GM18907 (cell line): ENCODE measurements at regions not wholly inside any gene's neighbourhood (a gene's known extent, or its start where the extent isn't known, plus 50 kb on each side); places are given as distances from the start of the nearest gene placed in this dataset.
"Not testable (repeated sequence)": the region's sequence is repeated elsewhere in the genome, so short reads cannot be mapped to it uniquely, and the experiment has no call there.

Experiments used
- ATAC-seq: cut with Tn5 transposase; IDR thresholded peaks from one replicate; pipeline ENCODE4 v1.9.1; 2021; ENCODE audit warnings: mild to moderate bottlenecking, moderate library complexity; ENCODE audit not compliant: unreplicated experiment

GRCh38 chr19:28154077-28154476, 1058.9 kb downstream of the UQCRFS1 start:
- no peak for ATAC-seq

GRCh38 chr19:28153123-28153522, 1059.8 kb downstream of the UQCRFS1 start:
- ATAC-seq, result no peak

GRCh38 chr19:28152195-28152594, 1060.8 kb downstream of the UQCRFS1 start:
- ATAC-seq, result no peak

DNA sequence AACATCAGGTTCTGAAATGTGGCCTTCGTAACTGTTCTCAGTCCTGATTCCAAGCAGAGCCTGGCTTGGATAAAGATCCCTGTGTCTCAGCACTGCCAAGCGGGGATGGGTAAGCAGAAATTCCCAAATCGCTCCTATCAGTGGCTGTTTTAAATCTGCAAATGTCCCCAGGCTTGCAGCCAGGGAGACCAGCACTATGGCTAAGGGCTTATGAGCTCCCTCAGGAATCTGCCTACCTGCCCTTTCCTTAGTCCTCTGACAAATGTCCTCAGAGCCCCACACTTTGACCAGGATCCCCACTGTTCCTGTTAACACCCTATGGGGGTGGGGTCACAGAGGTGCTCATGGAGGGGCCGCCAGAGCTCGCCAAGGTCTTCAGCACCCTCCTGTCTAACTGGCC, 1062.8 kb downstream of the UQCRFS1 start:
- no peak for ATAC-seq

- no peak for ATAC-seq
These were observed 1064.4 kb downstream of the UQCRFS1 start for GRCh38 chr19:28148554-28148953.

- ATAC-seq, result no peak
These were observed 1070.7 kb downstream of the UQCRFS1 start for GRCh38 chr19:28142258-28142657.

- ATAC-seq, result no peak
These were observed 1072.8 kb downstream of the UQCRFS1 start for GRCh38 chr19:28140201-28140600.

DNA sequence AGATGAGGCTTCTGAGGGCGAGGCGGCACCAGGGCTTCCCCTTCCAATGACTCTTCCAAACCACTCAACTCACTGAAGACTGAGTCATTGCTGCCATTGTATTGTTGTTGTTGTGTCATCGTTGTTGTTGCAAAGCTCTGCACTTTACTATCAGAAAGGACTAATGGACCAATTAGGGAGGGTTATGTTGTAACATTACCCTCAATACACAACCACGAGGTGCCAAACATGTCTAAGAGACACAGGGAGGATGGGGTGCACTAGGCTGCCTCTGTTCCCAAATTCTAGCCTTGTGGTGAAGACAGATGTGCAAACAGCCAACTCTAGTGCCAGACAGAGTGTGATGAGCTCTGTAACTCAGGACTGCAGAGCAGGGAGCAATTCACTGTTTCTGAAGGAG, 1075.2 kb downstream of the UQCRFS1 start:
- ATAC-seq, result no peak

DNA sequence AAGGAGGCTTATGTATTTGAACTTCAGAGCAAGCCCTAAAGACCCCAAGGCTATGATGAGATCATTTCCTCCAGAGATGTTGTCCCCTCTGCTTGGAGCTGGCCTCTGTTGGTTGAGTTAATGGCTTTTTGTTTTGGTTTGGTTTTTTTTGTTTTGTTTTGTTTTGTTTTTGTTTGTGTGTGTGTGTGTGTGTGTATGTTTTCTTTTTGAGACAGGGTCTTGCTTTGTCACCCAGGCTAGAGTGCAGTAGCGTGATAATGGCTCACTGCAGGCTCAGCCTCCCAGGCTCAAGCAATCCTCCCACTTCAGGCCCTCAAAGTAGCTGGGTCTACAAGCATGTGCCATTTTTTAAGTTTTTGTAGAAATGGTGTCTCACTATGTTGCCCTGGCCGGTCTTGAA, 1076.2 kb downstream of the UQCRFS1 start:
- no peak for ATAC-seq

GRCh38 chr19:28135825-28136224, 1077.1 kb downstream of the UQCRFS1 start:
- ATAC-seq, result no peak

- ATAC-seq, result no peak
These were observed 1078.6 kb downstream of the UQCRFS1 start for GRCh38 chr19:28134311-28134710.

DNA sequence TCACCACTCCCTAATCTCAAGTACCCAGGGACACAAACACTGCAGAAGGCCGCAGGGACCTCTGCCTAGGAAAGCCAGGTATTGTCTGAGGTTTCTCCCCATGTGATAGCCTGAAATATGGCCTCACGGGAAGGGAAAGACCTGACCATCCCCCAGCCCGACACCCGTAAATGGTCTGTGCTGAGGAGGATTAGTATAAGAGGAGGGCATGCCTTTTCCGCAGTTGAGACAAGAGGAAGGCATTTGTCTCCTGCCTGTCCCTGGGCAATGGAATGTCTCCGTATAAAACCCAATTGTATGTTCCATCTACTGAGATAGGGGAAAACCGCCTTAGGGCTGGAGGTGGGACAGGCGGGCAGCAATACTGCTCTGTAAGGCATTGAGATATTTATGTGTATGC, 1082.1 kb downstream of the UQCRFS1 start:
- ATAC-seq, result not testable (repeated sequence)

- peak; percentile 94 for ATAC-seq
These were observed 1082.9 kb downstream of the UQCRFS1 start for GRCh38 chr19:28130066-28130511.

DNA sequence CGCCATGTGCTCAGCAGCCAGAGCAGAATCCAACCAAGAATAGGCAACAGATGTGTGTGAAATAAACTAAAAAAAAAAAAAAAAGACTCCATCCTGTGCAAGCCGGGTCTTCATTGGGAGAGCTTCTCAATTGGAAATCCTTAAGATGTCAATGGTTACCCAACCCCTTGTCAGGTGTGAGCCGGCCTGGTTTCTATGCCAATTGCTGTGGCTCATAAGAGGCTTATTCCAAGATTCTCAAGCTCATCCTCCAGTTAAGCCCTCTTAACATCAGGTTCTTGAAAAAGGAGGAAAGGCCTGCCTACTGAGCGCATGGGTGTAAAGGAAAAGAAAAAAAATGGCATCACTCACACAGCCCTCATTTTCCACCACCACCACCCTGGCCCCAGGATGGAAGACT, 1084.6 kb downstream of the UQCRFS1 start:
- ATAC-seq, result no peak

DNA sequence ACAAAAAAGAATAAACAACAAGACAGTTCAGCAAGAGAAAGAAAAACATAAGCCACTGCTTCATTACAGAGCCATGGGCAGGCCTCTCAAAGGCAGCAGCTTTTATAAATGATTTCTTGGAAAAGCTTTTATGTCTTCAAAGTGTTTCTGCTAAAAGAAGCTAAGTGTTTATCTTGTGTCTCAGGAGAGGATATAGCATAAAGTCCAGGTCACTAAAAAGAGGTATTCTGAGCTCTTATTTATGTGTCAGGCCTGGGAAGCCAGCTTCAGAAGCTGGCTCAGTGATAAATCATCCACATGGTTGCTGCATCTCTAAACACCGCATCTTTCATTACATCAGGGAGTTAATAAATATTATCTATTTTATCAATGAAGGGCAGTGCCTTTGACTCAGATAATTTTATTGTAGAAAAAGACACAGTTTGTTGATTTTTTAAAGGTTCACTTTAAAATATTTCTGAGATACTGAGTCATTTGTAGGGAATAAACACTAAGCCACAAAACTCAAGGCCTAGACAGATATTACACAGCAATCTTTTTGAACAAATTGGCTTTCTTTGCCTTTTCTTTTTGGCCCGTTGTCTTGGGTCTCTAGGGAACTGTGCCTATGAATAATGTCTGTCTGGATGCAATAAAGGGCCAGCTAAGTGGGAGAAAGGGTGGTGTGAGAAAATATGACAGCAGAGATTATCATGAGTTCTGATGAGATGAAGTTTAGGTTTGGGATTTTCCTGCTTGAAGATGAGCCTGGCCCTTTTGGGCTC, 1086.6 kb downstream of the UQCRFS1 start:
- no peak for ATAC-seq

DNA sequence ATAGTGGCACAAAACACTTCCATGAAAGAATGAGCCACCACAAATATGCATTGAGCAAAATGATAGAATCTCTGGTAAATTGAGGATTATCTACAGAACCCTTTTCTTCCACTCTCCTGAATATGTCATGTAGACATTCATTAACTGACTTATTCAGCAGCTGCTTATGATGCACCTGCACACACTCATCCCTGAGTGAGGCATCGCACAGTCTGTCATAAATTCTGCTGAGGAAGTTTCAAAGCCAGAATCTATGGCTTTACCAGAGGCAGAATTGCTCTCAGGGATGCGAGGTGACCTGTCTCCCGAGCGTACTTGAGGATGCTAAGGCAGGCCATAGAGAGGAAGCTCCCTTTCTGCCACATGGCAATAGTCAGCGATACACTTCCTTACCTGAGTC, 1090.2 kb downstream of the UQCRFS1 start:
- ATAC-seq, result no peak

- no peak for ATAC-seq
These were observed 1094.7 kb downstream of the UQCRFS1 start for GRCh38 chr19:28118235-28118634.

- no peak for ATAC-seq
These were observed 1095.8 kb downstream of the UQCRFS1 start for GRCh38 chr19:28117143-28117542.

GRCh38 chr19:28116379-28116778, 1096.6 kb downstream of the UQCRFS1 start:
- ATAC-seq, result not testable (repeated sequence)

DNA sequence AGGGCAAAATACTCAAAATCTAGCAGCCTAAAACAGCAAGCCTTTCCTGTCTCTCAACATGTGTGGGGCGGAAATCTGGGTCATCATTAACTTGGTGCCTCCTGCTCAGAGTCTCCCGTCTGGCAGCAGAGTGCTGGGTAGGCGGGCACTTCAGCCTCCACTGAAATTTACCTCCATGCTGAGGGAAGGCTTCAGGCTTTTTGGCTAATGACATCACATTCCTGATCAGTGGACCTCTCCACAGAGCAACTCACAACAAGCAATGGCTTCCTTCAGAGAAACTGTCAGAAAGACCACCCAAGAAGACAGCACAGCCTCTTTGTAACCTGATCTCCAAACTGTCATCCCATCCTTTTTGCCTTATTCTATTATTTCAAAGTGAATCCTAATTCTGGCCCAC, 1109.0 kb downstream of the UQCRFS1 start:
- no peak for ATAC-seq

GRCh38 chr19:28084659-28085157, 1128.2 kb downstream of the UQCRFS1 start:
- ATAC-seq, result not testable (repeated sequence)

GRCh38 chr19:28076628-28077027, 1136.3 kb downstream of the UQCRFS1 start:
- no peak for ATAC-seq

- ATAC-seq, result peak; percentile 41
These were observed 1137.7 kb downstream of the UQCRFS1 start for GRCh38 chr19:28075229-28075628.
